Epithelial cell of proximal tubule (primary cell): ENCODE measurements at regions not wholly inside any gene's neighbourhood (a gene's known extent, or its start where the extent isn't known, plus 50 kb on each side); places are given as distances from the start of the nearest gene placed in this dataset.

ENCODE experiments used
- DNase-seq: peaks from one replicate; pipeline ENCODE4 v3.0.0-alpha.2; 2011; ENCODE audit warnings: low read depth
- H3K4me3 ChIP-seq: 2 replicates; pipeline ENCODE4 v1.5.1; 2011; ENCODE audit warnings: low read depth, mild to moderate bottlenecking, low read length
- TF ChIP-seq, protein P1 (sequence below): conservative IDR thresholded peaks from 2 replicates; pipeline ENCODE4 v1.5.1; 2012; ENCODE audit warnings: low read depth, mild to moderate bottlenecking, low read length

DNA sequence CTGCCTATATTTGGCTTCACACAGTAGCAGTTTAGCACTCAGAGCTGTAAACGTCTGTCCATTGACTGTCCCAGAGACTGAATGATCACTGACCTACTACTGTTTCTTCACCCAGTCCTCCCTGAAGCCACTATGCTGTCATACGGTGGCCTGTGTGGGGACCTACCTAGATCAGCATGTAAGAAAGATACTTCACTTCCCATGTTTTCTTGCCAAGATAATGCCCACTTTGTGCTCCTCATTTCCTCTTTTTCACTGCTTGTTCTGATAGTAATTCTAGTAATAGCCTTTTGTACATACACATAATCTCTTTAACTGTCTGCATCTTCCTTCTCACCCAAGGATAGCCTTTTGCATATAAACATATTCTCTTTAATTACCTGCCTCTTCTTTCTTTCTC, 109.9 kb upstream of the TIAM2 start:
- TF ChIP-seq, protein P1, sequence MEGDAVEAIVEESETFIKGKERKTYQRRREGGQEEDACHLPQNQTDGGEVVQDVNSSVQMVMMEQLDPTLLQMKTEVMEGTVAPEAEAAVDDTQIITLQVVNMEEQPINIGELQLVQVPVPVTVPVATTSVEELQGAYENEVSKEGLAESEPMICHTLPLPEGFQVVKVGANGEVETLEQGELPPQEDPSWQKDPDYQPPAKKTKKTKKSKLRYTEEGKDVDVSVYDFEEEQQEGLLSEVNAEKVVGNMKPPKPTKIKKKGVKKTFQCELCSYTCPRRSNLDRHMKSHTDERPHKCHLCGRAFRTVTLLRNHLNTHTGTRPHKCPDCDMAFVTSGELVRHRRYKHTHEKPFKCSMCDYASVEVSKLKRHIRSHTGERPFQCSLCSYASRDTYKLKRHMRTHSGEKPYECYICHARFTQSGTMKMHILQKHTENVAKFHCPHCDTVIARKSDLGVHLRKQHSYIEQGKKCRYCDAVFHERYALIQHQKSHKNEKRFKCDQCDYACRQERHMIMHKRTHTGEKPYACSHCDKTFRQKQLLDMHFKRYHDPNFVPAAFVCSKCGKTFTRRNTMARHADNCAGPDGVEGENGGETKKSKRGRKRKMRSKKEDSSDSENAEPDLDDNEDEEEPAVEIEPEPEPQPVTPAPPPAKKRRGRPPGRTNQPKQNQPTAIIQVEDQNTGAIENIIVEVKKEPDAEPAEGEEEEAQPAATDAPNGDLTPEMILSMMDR: no peak
- DNase-seq: no peak
- H3K4me3 ChIP-seq: no peak overlapping the region

DNA sequence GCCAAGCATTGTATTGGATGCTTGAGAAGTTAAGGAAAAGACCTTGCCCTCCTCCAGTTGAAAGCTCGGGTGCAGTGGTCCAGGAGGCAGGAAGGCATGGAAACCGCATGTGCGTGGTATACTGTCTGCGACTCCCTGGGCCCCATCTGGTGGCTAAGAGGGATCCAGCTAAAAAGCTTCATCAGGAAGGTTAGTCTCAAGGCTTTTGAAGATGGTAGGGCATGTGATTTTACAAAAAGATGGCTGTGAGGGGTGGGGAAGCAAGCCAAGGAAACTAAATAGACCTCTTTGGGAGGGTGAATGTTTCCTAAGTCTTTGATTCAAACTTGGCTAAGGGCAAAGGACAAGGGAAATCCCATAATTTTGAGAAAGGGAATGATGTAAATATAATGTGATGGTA, 109.1 kb upstream of the TIAM2 start:
- DNase-seq: no peak
- TF ChIP-seq, protein P1: no peak
- H3K4me3 ChIP-seq: no peak overlapping the region

DNA sequence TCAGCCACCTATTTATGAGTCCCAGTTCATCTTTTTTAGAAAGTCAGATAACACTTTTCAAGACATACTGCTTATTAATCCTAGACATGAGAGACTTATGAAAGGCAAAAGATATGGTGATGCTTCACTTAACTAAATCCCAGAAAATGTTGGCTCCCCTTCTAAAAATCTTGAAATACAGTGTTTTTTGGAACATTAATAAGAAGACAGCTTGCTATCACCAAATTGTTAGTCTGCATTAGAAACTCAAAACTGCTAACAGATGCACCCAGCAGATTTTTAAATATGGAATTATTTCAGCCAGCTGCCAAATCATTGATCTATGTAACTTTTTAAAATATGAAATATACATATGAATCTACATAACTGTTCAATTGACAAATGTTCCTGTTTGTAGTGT, 108.6 kb upstream of the TIAM2 start:
- TF ChIP-seq, protein P1: no peak
- no peak for DNase-seq
- H3K4me3 ChIP-seq: no peak overlapping the region

- TF ChIP-seq, protein P1: no peak
- H3K4me3 ChIP-seq: no peak overlapping the region
- DNase-seq: no peak
These were observed 108.1 kb upstream of the TIAM2 start for GRCh38 chr6:154887051-154887450.

DNA sequence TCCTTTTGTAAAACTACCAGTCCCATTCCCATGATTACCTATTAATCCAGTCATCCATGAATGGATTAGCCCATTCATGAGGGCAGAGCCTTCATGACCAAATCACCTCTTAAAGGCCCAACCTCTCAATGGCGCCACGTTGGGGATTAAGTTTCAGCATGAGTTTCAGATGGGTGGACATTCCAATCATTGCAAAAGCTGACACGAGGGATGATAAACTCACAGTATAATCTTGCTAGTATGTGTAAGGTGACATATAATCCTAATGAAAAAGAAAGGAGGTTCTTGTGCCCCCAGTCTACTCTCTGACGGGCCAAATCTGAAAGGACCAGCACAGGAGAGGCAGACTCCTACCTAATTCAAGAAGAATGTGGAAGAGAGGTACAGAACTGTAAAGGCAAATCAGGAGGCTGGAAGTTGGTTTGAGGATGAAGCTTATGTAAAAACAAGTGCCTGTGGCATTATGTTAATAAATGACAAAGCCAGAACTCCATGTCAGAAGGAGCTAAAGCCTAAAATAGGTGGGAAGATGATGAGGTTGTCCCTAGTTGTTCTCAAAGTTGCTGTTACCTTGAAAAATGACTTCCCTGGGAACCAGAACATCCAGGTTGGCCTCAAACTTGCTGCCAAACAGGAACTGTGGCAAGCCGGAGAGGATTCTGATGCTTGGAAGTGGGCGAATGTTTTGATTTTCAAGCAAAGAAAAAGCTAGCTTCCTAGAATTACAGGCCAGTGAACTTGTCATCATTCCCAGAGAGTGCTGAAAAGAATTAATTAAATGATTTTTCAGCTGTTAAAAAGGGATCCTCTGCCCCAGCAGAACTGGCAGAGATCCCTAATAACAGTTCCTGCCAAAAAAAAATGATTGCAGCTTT, 106.5 kb upstream of the TIAM2 start:
- TF ChIP-seq, protein P1: no peak
- DNase-seq: no peak
- H3K4me3 ChIP-seq: no peak overlapping the region

GRCh38 chr6:154890874-154891273, 104.2 kb upstream of the TIAM2 start:
- no peak overlapping the region for H3K4me3 ChIP-seq
- TF ChIP-seq, protein P1: no peak
- DNase-seq: no peak

GRCh38 chr6:154891901-154892300, 103.2 kb upstream of the TIAM2 start:
- no peak for DNase-seq
- TF ChIP-seq, protein P1: no peak
- H3K4me3 ChIP-seq: no peak overlapping the region
